ENCODE measurements at regions not wholly inside any gene's neighbourhood (a gene's known extent, or its start where the extent isn't known, plus 50 kb on each side); places are given as distances from the start of the nearest gene placed in this dataset.

- no peak for DNase-seq (ENCODE audit: low read depth in 2 of 2)
These were observed 255.8 kb downstream of the GLI2 start for GRCh38 chr2:120991441-120991840.

GRCh38 chr2:120992791-120993555 lies 257.3 kb downstream of the GLI2 start:
- no peak for DNase-seq (ENCODE audit: low read depth in 2 of 2)

GRCh38 chr2:120993661-120994060 lies 258.0 kb downstream of the GLI2 start:
- DNase-seq (ENCODE audit: low read depth in 2 of 2): no peak

- DNase-seq (ENCODE audit: low read depth in 2 of 2): no peak
These were observed 258.8 kb downstream of the GLI2 start for GRCh38 chr2:120994301-120994995.

GRCh38 chr2:120995152-120995551 lies 259.5 kb downstream of the GLI2 start:
- DNase-seq (ENCODE audit: low read depth in 2 of 2): no peak

GRCh38 chr2:120995656-120996190 lies 260.1 kb downstream of the GLI2 start:
- DNase-seq (ENCODE audit: low read depth in 2 of 2): no peak

- no peak for DNase-seq (ENCODE audit: low read depth in 2 of 2)
These were observed 263.9 kb downstream of the GLI2 start for GRCh38 chr2:120999377-121000097.

- DNase-seq (ENCODE audit: low read depth in 2 of 2): no peak
These were observed 265.1 kb downstream of the GLI2 start for GRCh38 chr2:121000804-121001203.

- DNase-seq (ENCODE audit: low read depth in 2 of 2): no peak
These were observed 266.0 kb downstream of the GLI2 start for GRCh38 chr2:121001641-121002040.

GRCh38 chr2:121002597-121002996 lies 266.9 kb downstream of the GLI2 start:
- DNase-seq (ENCODE audit: low read depth in 2 of 2): no peak

- no peak for DNase-seq (ENCODE audit: low read depth in 2 of 2)
These were observed 267.7 kb downstream of the GLI2 start for GRCh38 chr2:121003391-121003790.

GRCh38 chr2:121004359-121004758 lies 268.7 kb downstream of the GLI2 start:
- DNase-seq (ENCODE audit: low read depth in 2 of 2): no peak

- no peak for DNase-seq (ENCODE audit: low read depth in 2 of 2)
These were observed 269.3 kb downstream of the GLI2 start for GRCh38 chr2:121004950-121005349.

GRCh38 chr2:121005453-121005852 lies 269.8 kb downstream of the GLI2 start:
- no peak for DNase-seq (ENCODE audit: low read depth in 2 of 2)

- no peak for DNase-seq (ENCODE audit: low read depth in 2 of 2)
These were observed 271.2 kb downstream of the GLI2 start for GRCh38 chr2:121006743-121007489.

- no peak for DNase-seq (ENCODE audit: low read depth in 2 of 2)
These were observed 271.8 kb downstream of the GLI2 start for GRCh38 chr2:121007490-121007853.

- DNase-seq (ENCODE audit: low read depth in 2 of 2): no peak
These were observed 273.3 kb downstream of the GLI2 start for GRCh38 chr2:121008975-121009374.

- no peak for DNase-seq (ENCODE audit: low read depth in 2 of 2)
These were observed 274.0 kb downstream of the TFCP2L1 start for GRCh38 chr2:121010998-121011397.

- no peak for DNase-seq (ENCODE audit: low read depth in 2 of 2)
These were observed 270.1 kb downstream of the TFCP2L1 start for GRCh38 chr2:121014876-121015275.

GRCh38 chr2:121015971-121016485 lies 269.0 kb downstream of the TFCP2L1 start:
- DNase-seq (ENCODE audit: low read depth in 2 of 2): no peak

GRCh38 chr2:121017396-121017795 lies 267.6 kb downstream of the TFCP2L1 start:
- DNase-seq (ENCODE audit: low read depth in 2 of 2): no peak
